ENCODE measurements at regions not wholly inside any gene's neighbourhood (a gene's known extent, or its start where the extent isn't known, plus 50 kb on each side); places are given as distances from the start of the nearest gene placed in this dataset.

DNA sequence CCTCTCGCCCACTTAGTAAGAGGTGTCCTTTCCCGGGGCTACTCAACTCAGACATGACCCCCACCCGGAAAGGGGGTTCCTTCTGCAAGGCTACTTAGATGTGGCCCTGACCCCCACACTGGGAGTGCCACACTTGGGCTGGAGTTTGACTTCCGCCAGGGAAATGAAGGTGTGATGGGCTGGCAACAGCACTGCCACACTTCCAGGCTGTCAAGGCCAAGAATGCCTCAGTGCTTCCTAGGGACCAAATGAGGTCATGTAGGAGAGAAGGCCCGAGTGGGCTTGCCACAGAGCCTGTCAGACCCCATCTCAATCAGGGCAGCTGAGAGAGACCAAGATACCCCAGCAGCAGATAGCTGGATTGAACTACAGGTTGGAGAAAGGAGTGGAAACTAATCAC, 55.5 kb downstream of the DRD1 start:
- in situ Hi-C loops (cut with HindIII; ENCODE audit: low sequenced_read_pairs): no loop called here

DNA sequence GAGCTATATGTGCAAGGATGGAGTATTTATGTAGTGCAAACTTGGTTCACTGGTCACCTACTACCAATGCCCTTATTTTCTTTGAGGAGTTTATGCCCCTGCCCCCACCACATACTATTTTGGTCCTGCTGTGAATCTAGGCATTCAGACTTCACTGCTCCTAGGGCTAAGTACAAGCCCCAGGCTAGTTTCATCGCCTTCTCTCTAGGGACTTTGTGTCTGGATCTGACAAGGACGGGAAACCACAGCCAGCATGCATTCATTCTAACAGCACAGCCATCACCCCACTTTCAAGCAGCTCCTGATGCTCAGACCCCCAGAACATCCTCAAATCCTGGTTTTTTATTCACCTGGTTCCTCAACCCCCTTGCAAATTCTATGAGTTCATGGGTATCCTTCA, 56.8 kb downstream of the DRD1 start:
- in situ Hi-C loops (cut with HindIII; ENCODE audit: low sequenced_read_pairs): no loop called here

DNA sequence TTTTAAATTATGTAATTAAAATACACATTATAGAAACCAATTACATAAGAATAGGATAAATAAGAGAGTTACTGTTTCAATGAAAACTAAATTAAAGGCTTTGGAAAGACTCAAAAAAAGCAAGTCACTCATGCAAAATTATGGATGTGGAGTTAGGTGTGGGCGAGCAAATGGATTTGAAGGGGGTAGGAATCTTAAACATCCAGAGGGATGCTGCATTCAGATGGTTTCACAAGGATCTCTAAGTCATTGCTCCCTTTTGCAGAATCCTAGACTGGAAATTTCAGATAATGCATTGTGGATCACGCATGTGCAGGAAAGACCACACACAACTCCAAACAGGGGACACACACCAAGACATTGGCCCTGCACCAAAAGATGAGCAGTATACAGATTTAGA, 57.5 kb downstream of the DRD1 start:
- in situ Hi-C loops (cut with HindIII; ENCODE audit: low sequenced_read_pairs): no loop called here

DNA sequence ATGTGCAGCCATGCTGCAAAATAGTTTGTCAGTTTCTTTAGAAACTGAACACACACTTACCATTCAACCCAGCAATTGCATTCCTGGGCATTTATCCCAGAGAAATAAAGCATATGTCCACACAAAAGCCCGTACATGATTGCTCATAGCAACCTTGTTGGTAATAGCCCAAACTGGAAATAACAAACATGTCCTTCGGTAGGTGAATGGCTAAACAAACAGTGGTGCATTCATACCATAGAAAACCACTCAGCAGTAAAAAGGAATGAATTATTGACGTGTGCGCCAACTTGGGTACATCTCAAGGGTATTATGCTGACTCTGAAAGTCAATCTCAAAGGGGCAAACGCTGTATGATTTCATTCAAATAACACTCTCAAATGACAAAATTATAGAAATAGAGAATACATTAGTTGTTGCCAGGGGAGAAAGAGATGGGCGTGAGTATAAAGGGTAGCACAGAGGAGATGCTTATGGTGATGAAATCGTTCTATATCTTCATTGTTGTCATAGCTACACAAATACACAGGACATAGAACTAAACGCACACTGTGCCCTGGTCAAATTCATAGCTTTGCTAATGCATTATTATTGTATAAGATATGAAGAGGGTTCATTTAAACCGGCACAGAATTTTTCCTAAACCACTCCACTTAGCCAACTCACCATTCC, 58.2 kb downstream of the DRD1 start:
- in situ Hi-C loops (cut with HindIII; ENCODE audit: low sequenced_read_pairs): no loop called here

DNA sequence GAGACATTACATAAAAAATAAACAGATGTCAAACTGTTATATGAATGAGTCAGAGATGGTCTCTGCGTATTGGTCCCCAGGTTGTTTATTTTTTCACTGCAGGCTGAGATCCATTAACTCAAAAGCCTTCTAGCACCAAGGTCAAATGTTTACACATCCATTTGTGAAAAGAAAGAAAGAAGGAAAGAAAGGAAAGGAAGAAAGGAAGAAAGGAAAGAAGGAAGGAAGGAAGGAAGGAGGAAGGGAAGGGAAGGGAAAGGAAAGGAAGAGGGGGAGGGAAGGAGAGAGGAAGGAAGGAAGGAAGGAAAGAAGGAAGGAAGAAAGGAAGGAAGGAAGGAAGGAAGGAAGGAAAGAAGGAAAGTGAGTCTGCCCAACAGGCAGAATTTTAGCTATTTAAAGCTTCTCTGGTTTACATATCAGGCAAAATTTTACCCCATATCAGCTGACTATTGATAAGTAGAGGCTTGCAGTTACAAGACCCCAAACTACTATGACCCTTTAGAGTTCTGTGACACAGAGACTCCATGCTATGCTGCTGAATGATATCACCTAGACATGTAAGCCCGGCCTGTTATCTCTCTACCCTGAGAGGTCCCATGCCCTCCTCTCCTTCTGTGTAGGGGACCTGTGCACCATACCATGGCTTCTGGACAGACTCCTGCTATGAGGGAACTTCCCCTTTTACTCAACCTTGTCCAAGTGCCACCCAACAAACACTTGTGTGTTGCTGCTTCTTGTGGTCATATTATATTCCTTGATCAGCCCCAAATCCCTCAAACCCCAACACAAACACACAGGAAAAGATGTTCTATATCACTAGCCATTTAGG, 59.0 kb downstream of the DRD1 start:
- in situ Hi-C loops (cut with HindIII; ENCODE audit: low sequenced_read_pairs): no loop called here

DNA sequence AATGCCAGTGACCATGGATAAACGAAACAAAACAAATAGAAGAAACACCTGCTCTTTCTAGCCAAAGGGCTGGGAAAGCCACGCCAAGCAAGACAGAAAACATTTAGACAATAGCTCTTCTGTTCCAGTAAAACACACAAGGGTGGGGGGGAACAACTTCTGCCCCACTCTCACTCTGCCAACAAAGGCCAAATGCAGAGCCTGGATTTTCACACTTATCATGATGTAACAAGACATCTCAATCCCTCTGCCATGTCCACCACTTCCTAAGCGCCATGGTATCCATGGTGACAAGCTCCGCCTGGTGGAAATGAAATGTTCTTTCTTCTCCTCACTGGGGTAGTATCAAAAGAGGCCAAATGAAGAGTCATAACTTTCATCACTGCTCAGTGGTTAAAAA, 60.6 kb downstream of the DRD1 start:
- in situ Hi-C loops (cut with HindIII; ENCODE audit: low sequenced_read_pairs): no loop called here

DNA sequence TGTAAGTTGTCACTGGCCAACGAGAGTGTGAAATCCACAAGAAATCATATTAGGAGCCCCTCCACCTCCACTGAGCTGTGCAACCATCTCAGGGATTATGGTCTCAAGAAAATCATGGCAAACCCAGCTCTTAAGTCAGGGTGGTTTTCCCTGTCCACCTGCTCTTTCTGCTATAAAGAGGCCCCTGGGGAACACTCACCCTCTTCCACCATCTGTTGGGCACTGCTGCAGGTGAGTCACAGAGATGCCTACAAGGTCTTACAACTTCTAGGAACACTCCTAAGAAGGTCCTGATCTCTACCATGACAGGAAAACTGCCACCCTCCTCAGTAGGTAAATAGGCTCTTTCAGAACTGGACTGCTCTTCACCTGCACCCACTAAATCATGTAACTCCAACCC, 61.8 kb downstream of the DRD1 start:
- in situ Hi-C loops (cut with HindIII; ENCODE audit: low sequenced_read_pairs): no loop called here

DNA sequence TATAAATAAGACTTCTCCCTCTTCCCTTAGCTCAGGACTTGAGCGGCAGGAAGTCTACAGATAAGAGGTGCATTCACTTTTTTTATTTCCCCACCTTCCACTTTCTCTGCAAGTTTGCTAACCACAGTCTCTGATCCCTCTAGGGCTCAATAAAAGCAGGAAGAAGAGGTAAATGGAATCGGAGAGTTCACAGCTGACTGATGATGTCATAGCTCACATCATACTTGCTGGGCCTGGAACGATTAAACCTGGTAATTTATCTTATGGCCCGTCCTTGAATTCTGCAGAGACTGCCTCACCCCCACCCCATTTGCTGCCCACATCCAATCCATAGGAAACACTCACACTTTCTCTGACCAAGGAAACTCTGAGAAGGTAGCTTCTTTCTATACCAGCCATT, 62.9 kb downstream of the DRD1 start:
- in situ Hi-C loops (cut with HindIII; ENCODE audit: low sequenced_read_pairs): no loop called here

DNA sequence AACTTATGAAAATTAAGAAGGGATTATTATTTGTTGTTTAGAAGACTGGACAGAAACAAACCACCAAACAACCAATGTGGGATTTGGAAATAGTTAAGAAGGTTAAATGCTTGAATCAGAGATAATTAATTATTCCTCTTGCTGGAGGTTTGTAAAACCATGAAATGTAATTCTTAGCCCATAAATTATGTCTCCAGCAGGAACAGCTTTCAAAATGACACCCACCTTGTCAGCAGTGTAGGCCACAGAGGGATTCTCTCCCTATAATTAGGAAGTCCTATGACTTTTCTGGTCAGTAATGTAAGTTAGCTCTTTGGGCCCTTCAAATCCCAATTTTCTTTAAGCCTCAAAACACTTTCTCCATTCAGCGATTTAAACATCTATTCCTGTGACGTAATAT, 63.3 kb downstream of the DRD1 start:
- in situ Hi-C loops (cut with HindIII; ENCODE audit: low sequenced_read_pairs): no loop called here

DNA sequence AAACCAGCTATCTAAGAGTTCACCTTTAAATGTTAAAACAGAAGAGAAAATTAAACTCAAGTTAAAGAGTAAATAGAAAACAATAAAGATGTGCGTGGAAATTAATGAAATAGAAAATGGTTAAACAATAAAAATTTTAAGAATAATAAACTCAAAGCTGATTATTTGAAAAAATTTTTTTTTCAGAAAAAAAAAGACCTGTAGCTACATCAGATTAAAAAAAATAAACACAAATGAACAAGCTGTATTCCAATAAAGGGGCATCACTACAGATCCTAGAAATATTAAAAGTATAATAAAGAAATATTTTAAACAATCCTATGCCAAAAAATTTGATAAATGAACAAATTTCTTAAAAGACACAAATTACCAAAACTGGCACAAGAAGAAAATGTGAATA, 64.1 kb downstream of the DRD1 start:
- in situ Hi-C loops (cut with HindIII; ENCODE audit: low sequenced_read_pairs): no loop called here

DNA sequence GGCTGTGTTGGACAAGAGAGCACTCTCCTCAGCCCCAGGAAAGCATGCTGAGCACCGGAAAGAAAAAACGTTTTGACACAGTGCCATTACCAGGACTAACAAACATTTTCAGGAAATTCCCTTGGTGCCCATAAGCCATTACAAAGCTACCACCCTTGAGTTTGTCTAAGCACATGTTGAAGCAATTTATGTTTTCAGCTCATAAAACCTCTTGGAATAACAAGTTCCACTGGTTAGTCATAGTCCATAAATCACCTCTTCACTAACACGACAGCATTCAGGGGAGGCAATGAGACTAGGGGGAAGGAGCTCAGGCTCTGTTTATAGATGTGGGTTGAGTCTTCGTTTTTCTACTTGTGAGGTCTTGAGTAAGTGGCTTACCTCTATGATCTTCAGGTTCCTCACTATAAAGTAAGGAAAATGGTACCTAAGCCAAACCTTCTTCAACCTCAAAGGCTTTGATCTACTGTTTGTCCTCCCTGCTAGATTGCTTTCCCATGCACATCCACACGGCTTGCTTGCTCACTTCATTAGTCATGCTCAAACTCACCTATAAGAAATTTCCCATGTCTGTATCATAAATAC, 65.4 kb downstream of the DRD1 start:
- in situ Hi-C loops (cut with HindIII; ENCODE audit: low sequenced_read_pairs): no loop called here

DNA sequence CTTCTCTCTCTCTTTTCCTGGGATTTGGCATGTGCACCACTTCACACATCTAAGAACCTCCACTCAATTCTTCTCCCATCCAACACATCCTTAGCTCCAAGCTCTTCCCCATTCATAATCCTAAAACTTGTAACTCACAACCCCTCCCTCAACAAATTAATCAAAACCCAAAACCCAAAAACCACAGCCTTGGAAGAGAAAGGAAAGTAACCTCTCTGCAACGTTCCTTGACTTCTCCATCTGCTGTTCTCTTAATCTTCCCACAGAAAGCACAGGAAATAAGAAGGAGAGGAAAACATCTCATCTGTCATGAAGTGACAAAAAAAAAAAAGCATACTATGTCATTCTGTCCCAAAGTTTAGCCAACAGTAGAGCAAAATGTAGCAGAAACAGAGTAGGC, 66.2 kb downstream of the DRD1 start:
- in situ Hi-C loops (cut with HindIII; ENCODE audit: low sequenced_read_pairs): no loop called here

DNA sequence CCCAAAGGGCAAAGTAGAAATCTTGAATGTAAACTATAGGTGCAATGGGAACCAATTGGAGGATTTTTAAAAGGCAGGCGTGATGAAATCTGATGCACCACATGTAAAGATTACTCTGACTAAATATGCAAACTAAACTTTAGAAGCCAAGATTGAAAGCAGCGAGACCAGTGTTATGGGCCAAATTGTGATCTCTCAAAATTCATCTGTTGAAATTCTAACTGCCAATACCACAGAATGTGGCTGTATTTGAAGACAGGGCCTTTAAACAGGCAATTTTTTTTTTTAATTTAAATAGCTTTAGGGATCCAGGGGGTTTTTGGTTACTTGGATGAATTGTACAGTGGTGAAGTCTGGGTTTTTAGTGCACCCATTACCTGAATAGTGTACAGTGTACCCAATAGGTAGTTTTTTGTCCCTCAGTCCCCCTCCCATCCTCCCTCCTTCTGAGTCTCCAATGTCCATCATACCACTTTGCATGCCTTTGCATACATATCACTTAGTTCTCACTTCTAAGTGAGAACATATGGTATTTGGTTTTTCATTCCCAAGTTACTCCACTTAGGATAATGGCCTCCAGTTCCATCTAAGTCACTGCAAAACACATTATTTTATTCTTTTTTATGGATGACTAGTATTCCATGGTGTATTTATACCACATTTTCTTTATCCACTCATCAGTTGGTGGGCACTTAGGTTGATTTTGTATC, 69.7 kb downstream of the DRD1 start:
- in situ Hi-C loops (cut with HindIII; ENCODE audit: low sequenced_read_pairs): no loop called here

DNA sequence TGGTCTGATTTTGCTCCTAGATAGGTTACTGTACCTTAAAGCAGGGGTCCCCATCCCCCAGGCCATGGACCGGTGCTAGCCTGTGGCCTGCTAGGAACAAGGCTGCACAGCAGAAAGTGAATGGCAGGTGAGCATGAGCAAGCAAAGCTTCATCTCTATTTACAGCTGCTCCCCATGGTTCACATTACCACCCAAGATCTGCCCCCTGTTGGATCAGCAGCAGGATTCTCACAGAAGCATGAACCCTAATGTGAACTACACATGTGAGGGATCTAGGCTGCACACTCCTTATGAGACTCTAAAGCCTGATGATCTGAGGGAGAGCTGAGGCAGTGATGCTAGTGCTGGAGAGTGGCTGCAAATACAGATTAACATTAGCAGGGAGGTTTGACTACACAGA, 78.1 kb downstream of the DRD1 start:
- in situ Hi-C loops (cut with HindIII; ENCODE audit: low sequenced_read_pairs): no loop called here

DNA sequence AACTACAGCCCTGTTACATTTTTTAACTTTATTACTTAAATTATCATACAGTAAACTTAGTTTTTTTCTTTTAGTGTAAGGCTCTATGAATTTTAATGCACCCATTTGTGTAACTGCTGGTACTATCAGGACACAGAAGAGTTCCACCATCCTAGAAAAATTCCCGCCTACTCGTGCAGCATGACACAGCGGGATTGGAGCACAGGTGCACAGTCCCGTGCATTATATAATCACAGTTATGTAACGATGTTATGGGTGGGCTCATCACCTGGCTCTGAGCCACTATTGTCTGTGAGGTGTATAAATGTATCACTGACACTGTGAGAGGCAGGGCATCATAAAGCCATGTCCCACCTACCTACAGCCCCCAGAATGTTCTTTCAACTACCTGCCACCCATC, 80.7 kb downstream of the DRD1 start:
- in situ Hi-C loops (cut with HindIII; ENCODE audit: low sequenced_read_pairs): no loop called here

DNA sequence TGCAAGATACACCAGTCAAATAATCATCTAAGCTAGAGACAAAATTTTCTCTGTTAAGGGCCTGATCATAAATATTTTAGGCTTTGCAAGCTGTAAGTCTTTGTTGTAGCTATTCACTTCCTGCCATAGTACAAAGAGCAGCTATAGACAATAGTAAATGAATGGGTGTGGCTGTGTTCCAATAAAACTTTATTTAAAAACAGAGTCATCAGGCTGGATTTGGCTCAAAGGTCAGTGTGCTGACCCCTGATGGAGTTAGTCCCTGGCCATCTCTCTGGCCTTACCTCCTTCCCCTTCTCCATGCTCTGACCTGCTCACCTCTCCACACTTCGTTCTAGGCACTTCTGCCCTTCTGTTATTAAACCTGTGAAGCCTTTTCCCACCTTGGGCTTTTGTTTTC, 86.0 kb downstream of the DRD1 start:
- in situ Hi-C loops (cut with HindIII; ENCODE audit: low sequenced_read_pairs): no loop called here

DNA sequence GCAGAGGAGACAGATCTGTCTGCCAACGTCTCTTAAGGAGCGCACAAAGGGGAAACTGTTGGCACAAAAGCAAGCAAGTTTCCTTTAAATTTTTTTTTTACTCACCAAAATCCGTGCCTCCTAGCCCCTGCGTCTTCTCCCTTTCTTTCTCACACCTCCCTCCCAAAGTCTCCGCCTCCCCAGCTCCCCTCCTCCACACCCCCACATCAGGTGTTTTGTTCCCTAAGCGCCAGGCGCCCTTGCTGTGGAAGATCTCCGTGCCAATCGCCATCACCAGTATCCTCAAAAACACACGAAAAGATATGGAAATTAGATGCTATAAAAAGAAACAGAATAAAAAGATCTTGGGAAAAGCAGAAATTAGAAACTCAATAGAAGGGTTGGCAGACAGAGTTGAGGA, 87.6 kb downstream of the DRD1 start:
- in situ Hi-C loops (cut with HindIII; ENCODE audit: low sequenced_read_pairs): no loop called here

DNA sequence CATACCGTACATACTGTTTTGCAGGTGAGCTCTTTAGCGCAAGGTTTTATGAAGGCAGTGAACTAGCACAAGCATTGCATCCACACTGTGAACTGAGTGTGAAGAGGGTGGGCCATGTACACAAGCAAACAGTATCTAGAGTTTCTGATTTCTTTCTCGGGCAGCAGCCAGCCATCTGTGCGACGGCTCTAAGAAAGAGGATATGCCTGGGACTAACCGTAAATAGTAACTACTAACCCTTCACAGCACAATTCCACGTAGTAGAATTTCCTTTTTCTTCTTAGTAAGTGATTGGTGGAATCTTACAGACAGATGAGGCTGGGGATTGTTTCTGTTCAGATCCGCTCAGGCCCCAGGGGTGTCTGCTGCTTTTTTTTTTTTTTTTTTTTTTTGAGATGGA, 89.0 kb downstream of the DRD1 start:
- in situ Hi-C loops (cut with HindIII; ENCODE audit: low sequenced_read_pairs): no loop called here

DNA sequence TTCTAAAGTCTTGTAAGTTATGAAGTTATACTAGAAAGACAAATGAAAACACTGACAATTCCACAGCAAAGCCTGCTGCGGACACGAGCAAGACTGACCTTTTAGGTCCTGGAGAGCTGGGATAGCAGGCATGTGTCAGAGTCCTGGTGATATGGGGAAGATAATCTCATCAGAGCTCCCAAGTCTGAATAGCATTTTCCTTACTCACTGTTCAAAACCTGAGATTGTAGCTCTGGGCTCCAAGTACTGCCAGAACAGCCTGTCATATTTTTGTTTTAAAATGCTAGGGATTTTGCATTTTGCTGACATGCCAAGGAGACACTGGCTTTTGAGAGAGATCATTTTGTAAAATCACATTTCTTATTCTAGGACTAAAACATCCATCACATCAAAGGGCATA, 90.1 kb downstream of the DRD1 start:
- in situ Hi-C loops (cut with HindIII; ENCODE audit: low sequenced_read_pairs): no loop called here

DNA sequence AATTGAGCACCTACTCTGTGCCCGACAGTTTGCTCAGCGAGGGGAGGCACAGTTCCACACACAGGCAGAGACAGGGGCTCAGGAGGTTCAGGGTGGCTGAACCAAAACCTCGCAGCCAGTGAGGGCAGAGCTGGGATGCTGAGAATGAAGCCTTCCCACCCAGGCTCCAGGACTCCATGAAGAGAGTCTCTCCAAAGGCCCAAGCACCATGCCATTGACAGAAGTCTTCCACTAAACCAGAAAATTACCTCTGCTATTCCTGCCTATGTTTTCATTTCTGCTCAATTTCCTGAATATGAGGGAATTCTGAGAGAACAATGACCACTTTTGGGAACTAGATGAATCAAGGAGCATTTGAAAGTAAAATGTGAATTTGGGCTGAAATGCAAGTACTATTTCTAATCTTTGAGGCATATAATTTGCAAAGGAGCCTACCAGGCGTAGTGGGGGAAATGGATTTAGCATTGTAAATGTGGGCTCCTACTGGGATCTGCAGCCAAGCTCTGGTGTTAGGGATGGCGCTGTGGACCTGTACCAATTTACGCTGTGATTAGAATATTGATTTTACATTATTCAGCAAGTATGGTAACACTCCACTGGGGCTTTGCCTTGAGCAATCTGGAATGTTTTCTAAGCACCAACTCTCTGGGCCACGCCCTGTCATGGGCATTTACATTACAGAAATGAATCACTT, 91.9 kb downstream of the DRD1 start:
- in situ Hi-C loops (cut with HindIII; ENCODE audit: low sequenced_read_pairs): no loop called here

DNA sequence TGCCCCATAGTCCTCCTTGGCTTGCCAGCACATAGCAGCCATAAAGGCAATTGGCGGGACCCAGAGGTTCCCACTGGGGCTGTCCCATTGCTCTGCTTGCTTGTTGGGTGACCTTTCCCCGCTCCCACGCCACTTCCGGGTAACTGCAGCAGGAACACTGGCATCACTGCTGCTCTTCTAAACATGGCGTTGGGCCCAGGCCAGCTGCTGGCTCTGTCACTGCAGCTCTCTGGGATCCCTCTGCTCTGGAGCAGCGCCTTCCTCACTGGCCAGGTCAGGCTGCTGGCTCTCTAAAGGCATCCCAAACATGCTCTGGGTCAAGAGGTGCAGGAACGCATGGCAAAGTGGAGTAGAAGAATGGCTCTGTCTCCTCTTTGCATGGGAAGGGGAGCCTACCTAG, 92.9 kb downstream of the DRD1 start:
- in situ Hi-C loops (cut with HindIII; ENCODE audit: low sequenced_read_pairs): no loop called here
